ENCODE measurements at regions not wholly inside any gene's neighbourhood (a gene's known extent, or its start where the extent isn't known, plus 50 kb on each side); places are given as distances from the start of the nearest gene placed in this dataset.
"Not testable (repeated sequence)": the region's sequence is repeated elsewhere in the genome, so short reads cannot be mapped to it uniquely, and the experiment has no call there.

GRCh38 chr16:17552351-17552750, 81.6 kb upstream of the XYLT1 start:
- Histone ChIP-seq H3K79me1 (ENCODE audit: low read depth, low read length) (no peaks in the 10 kb centered on the region), H2BK5ac (ENCODE audit: low read length) (no peak overlapping the region), H4K91ac (ENCODE audit: low read depth, low read length, poor library complexity) (no peak overlapping the region), H2BK15ac (ENCODE audit: low read length) (no peak overlapping the region), H3K4me1 (ENCODE audit: control insufficient read depth in 2 of 2, insufficient read depth in 1 of 2, low read depth in 1 of 2, low read length in 2 of 2) (peaks cover 0 to 2% of the 10 kb centered on the region in 2 donors), H3K14ac (ENCODE audit: low read length) (no peak overlapping the region), H2BK120ac (ENCODE audit: low read depth, low read length) (no peak overlapping the region), H3K27me3 (ENCODE audit: control insufficient read depth in 3 of 3, insufficient read depth in 3 of 3, low read depth in 1 of 3, low read length in 3 of 3) (peaks cover 0 to 13% (median 0%) of the 10 kb centered on the region in 3 experiments), H3K4me2 (ENCODE audit: insufficient read depth, low read length, poor library complexity, severe bottlenecking) (no peak overlapping the region), H3K27ac (replicated peaks; ENCODE audit: low read length) (no peak overlapping the region), H3K18ac (ENCODE audit: low read length) (no peak overlapping the region), H2AFZ (ENCODE audit: low read length) (no peak overlapping the region), H3K4ac (ENCODE audit: low read length) (no peak overlapping the region), H3K9me3 (replicated peaks in 1 of 2; ENCODE audit: control insufficient read depth in 2 of 2, insufficient read depth in 1 of 2, low read depth in 1 of 2, low read length in 2 of 2) (no peaks in the 10 kb centered on the region), H3K4me3 (ENCODE audit: low read length in 2 of 2) (no peak overlapping the region), H2BK12ac (ENCODE audit: low read length) (no peak overlapping the region), H3K23ac (ENCODE audit: low read depth, low read length, poor library complexity) (no peak overlapping the region), H4K8ac (ENCODE audit: low read depth, low read length) (no peak overlapping the region), H2AK5ac (ENCODE audit: low read depth, low read length) (no peak overlapping the region), H3K9ac (ENCODE audit: low read depth, low read length, poor library complexity) (no peak overlapping the region), H3K36me3 (replicated peaks in 1 of 2; ENCODE audit: control insufficient read depth in 2 of 2, insufficient read depth in 2 of 2, low read length in 2 of 2) (no peaks in the 10 kb centered on the region)
- no peak for DNase-seq (ENCODE audit: low spot score)
- WGBS, 2 donors (ENCODE audit: extremely low coverage in 2 of 2, insufficient read length in 2 of 2, insufficient replicate concordance in 1 of 2), result no CpG with 5 or more reads among the region's 5 CpGs

DNA sequence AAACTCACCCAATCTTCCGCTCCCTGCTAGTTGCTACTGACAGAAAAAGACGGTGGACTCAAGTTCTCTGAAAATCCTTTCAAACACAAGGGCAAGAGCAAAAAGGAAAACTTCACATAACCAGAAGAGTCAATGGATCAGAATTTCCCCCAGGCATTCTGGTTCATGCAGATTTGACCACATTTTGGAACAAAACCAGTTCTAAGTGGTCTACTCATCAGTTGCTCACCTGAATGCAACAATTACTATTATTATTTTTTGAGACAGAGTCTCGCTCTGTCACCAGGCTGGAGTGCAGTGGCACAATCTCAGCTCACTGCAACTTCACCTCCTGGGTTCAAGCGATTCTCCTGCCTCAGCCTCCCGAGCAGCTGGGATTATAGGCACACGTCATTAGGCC, 80.9 kb upstream of the XYLT1 start:
- not testable (repeated sequence) for H3K36me3 ChIP-seq (replicated peaks in 1 of 2; ENCODE audit: control insufficient read depth in 2 of 2, insufficient read depth in 2 of 2, low read length in 2 of 2); DNase-seq (ENCODE audit: low spot score); H2AFZ ChIP-seq (ENCODE audit: low read length); H4K91ac ChIP-seq (ENCODE audit: low read depth, low read length, poor library complexity); H3K23ac ChIP-seq (ENCODE audit: low read depth, low read length, poor library complexity); H2AK5ac ChIP-seq (ENCODE audit: low read depth, low read length); H2BK120ac ChIP-seq (ENCODE audit: low read depth, low read length); H3K9ac ChIP-seq (ENCODE audit: low read depth, low read length, poor library complexity); H2BK5ac ChIP-seq (ENCODE audit: low read length); H4K8ac ChIP-seq (ENCODE audit: low read depth, low read length); H3K27ac ChIP-seq (replicated peaks; ENCODE audit: low read length); H3K9me3 ChIP-seq (replicated peaks in 1 of 2; ENCODE audit: control insufficient read depth in 2 of 2, insufficient read depth in 1 of 2, low read depth in 1 of 2, low read length in 2 of 2); H3K14ac ChIP-seq (ENCODE audit: low read length); H3K18ac ChIP-seq (ENCODE audit: low read length); H3K4me3 ChIP-seq (ENCODE audit: low read length in 2 of 2); H2BK12ac ChIP-seq (ENCODE audit: low read length); H3K4me1 ChIP-seq (ENCODE audit: control insufficient read depth in 2 of 2, insufficient read depth in 1 of 2, low read depth in 1 of 2, low read length in 2 of 2); H3K79me1 ChIP-seq (ENCODE audit: low read depth, low read length); H3K4me2 ChIP-seq (ENCODE audit: insufficient read depth, low read length, poor library complexity, severe bottlenecking); H2BK15ac ChIP-seq (ENCODE audit: low read length); H3K4ac ChIP-seq (ENCODE audit: low read length)
- WGBS, 2 donors (ENCODE audit: extremely low coverage in 2 of 2, insufficient read length in 2 of 2, insufficient replicate concordance in 1 of 2), result no CpG with 5 or more reads among the region's 6 CpGs
- peaks cover 0 to 13% (median 0%) of the 10 kb centered on the region in 3 experiments for H3K27me3 ChIP-seq (ENCODE audit: control insufficient read depth in 3 of 3, insufficient read depth in 3 of 3, low read depth in 1 of 3, low read length in 3 of 3)

DNA sequence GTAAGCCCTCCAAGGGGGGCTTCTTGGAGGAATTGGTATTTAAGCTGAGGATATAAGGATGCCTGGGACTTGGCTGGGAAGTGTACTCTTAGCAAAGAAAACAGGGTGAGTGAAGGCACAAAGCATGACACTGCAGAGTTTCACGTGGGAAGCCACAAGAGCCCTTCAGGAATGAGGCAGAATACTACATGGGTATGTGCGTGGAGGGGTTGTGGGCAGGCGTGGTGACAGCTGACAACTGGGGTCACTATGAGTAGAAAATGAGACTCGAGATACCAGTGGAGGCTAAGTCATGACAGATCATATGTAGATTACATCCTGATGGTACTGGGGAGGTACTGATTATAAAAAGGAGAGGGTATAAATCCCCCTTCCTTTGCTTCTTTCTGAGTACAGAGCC, 78.1 kb upstream of the XYLT1 start:
- no peaks in the 10 kb centered on the region for H3K36me3 ChIP-seq (replicated peaks in 1 of 2; ENCODE audit: control insufficient read depth in 2 of 2, insufficient read depth in 2 of 2, low read length in 2 of 2)
- H2AFZ ChIP-seq (ENCODE audit: low read length), result no peak overlapping the region
- H3K27me3 ChIP-seq (ENCODE audit: control insufficient read depth in 3 of 3, insufficient read depth in 3 of 3, low read depth in 1 of 3, low read length in 3 of 3), result peaks cover 0 to 7% (median 0%) of the 10 kb centered on the region in 3 experiments
- H3K4ac ChIP-seq (ENCODE audit: low read length), result no peak overlapping the region
- no peak overlapping the region for H3K4me2 ChIP-seq (ENCODE audit: insufficient read depth, low read length, poor library complexity, severe bottlenecking)
- no peak overlapping the region for H3K27ac ChIP-seq (replicated peaks; ENCODE audit: low read length)
- no peaks in the 10 kb centered on the region for H3K79me1 ChIP-seq (ENCODE audit: low read depth, low read length)
- H3K4me1 ChIP-seq (ENCODE audit: control insufficient read depth in 2 of 2, insufficient read depth in 1 of 2, low read depth in 1 of 2, low read length in 2 of 2), result peaks cover 0 to 2% of the 10 kb centered on the region in 2 donors
- no peak overlapping the region for H2AK5ac ChIP-seq (ENCODE audit: low read depth, low read length)
- WGBS, 2 donors (ENCODE audit: extremely low coverage in 2 of 2, insufficient read length in 2 of 2, insufficient replicate concordance in 1 of 2), result no CpG with 5 or more reads among the region's 4 CpGs
- no peak overlapping the region for H2BK15ac ChIP-seq (ENCODE audit: low read length)
- no peak overlapping the region for H3K9ac ChIP-seq (ENCODE audit: low read depth, low read length, poor library complexity)
- no peak for DNase-seq (ENCODE audit: low spot score)
- H3K18ac ChIP-seq (ENCODE audit: low read length), result no peak overlapping the region
- H2BK120ac ChIP-seq (ENCODE audit: low read depth, low read length), result no peak overlapping the region
- H3K4me3 ChIP-seq (ENCODE audit: low read length in 2 of 2), result no peak overlapping the region
- no peak overlapping the region for H3K23ac ChIP-seq (ENCODE audit: low read depth, low read length, poor library complexity)
- H3K14ac ChIP-seq (ENCODE audit: low read length), result no peak overlapping the region
- H4K8ac ChIP-seq (ENCODE audit: low read depth, low read length), result no peak overlapping the region
- H3K9me3 ChIP-seq (replicated peaks in 1 of 2; ENCODE audit: control insufficient read depth in 2 of 2, insufficient read depth in 1 of 2, low read depth in 1 of 2, low read length in 2 of 2), result no peaks in the 10 kb centered on the region
- H2BK12ac ChIP-seq (ENCODE audit: low read length), result no peak overlapping the region
- no peak overlapping the region for H2BK5ac ChIP-seq (ENCODE audit: low read length)
- no peak overlapping the region for H4K91ac ChIP-seq (ENCODE audit: low read depth, low read length, poor library complexity)

DNA sequence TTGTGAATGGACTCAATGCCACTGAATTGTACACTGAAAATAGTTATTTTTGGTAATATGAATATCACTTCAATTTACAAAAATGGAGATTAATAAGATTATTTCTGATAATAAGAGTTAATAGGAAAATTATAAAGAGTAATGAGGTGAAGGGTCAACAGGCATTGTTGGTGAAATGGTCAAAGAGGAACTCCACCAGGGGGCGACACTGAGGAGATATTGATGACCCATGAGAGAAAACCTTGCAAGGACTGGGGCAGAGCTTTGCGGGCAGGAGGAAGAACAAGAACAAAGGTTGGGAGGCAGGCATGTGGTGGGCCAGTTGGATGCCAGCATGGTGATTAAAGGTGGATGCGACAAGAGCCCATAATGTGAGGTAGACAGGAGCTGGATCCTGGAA, 74.0 kb upstream of the XYLT1 start:
- Histone ChIP-seq H2AK5ac (ENCODE audit: low read depth, low read length) (no peak overlapping the region), H2BK5ac (ENCODE audit: low read length) (no peak overlapping the region), H3K9me3 (replicated peaks in 1 of 2; ENCODE audit: control insufficient read depth in 2 of 2, insufficient read depth in 1 of 2, low read depth in 1 of 2, low read length in 2 of 2) (no peaks in the 10 kb centered on the region), H3K23ac (ENCODE audit: low read depth, low read length, poor library complexity) (no peak overlapping the region), H2AFZ (ENCODE audit: low read length) (no peak overlapping the region), H2BK15ac (ENCODE audit: low read length) (no peak overlapping the region), H3K4me1 (ENCODE audit: control insufficient read depth in 2 of 2, insufficient read depth in 1 of 2, low read depth in 1 of 2, low read length in 2 of 2) (no peaks in the 10 kb centered on the region), H3K14ac (ENCODE audit: low read length) (no peak overlapping the region), H3K79me1 (ENCODE audit: low read depth, low read length) (no peaks in the 10 kb centered on the region), H3K18ac (ENCODE audit: low read length) (no peak overlapping the region), H3K4me2 (ENCODE audit: insufficient read depth, low read length, poor library complexity, severe bottlenecking) (no peak overlapping the region), H3K27ac (replicated peaks; ENCODE audit: low read length) (no peak overlapping the region), H2BK120ac (ENCODE audit: low read depth, low read length) (no peak overlapping the region), H2BK12ac (ENCODE audit: low read length) (no peak overlapping the region), H4K8ac (ENCODE audit: low read depth, low read length) (no peak overlapping the region), H4K91ac (ENCODE audit: low read depth, low read length, poor library complexity) (no peak overlapping the region), H3K4ac (ENCODE audit: low read length) (no peak overlapping the region), H3K36me3 (replicated peaks in 1 of 2; ENCODE audit: control insufficient read depth in 2 of 2, insufficient read depth in 2 of 2, low read length in 2 of 2) (no peaks in the 10 kb centered on the region), H3K4me3 (ENCODE audit: low read length in 2 of 2) (no peak overlapping the region), H3K9ac (ENCODE audit: low read depth, low read length, poor library complexity) (no peak overlapping the region), H3K27me3 (ENCODE audit: control insufficient read depth in 3 of 3, insufficient read depth in 3 of 3, low read depth in 1 of 3, low read length in 3 of 3) (no peaks in the 10 kb centered on the region)
- WGBS, 2 donors (ENCODE audit: extremely low coverage in 2 of 2, insufficient read length in 2 of 2, insufficient replicate concordance in 1 of 2), result no CpG with 5 or more reads among the region's 3 CpGs
- no peak for DNase-seq (ENCODE audit: low spot score)

All from neuronal stem cell (in vitro differentiated cells).